ENCODE measurements at regions not wholly inside any gene's neighbourhood (a gene's known extent, or its start where the extent isn't known, plus 50 kb on each side); places are given as distances from the start of the nearest gene placed in this dataset.

DNA sequence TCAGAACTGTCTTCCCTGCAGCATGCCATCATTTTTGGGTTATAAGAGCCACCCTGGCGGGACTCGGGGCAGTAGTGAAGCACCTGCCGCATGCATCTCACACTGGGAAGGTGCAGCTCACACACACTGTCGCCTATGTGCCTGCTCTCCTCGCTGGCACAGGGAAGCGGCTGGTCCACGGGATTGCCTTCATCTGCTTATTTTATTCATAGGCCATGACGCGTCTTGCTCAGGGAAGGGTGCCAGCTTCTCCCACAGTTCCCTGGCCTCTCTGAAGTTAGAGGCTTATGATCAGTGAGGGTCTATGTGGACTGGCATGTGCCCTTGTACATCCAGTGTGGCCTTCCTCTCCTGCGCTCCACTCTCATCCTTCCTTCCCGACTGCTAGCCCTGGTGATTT is 150.0 kb downstream of the KLF12 start:
- TF ChIP-seq, protein P1, sequence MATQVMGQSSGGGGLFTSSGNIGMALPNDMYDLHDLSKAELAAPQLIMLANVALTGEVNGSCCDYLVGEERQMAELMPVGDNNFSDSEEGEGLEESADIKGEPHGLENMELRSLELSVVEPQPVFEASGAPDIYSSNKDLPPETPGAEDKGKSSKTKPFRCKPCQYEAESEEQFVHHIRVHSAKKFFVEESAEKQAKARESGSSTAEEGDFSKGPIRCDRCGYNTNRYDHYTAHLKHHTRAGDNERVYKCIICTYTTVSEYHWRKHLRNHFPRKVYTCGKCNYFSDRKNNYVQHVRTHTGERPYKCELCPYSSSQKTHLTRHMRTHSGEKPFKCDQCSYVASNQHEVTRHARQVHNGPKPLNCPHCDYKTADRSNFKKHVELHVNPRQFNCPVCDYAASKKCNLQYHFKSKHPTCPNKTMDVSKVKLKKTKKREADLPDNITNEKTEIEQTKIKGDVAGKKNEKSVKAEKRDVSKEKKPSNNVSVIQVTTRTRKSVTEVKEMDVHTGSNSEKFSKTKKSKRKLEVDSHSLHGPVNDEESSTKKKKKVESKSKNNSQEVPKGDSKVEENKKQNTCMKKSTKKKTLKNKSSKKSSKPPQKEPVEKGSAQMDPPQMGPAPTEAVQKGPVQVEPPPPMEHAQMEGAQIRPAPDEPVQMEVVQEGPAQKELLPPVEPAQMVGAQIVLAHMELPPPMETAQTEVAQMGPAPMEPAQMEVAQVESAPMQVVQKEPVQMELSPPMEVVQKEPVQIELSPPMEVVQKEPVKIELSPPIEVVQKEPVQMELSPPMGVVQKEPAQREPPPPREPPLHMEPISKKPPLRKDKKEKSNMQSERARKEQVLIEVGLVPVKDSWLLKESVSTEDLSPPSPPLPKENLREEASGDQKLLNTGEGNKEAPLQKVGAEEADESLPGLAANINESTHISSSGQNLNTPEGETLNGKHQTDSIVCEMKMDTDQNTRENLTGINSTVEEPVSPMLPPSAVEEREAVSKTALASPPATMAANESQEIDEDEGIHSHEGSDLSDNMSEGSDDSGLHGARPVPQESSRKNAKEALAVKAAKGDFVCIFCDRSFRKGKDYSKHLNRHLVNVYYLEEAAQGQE (IDR thresholded peaks at IDR 0.05; ENCODE audit: low read depth): no peak
- TF ChIP-seq, protein P2, sequence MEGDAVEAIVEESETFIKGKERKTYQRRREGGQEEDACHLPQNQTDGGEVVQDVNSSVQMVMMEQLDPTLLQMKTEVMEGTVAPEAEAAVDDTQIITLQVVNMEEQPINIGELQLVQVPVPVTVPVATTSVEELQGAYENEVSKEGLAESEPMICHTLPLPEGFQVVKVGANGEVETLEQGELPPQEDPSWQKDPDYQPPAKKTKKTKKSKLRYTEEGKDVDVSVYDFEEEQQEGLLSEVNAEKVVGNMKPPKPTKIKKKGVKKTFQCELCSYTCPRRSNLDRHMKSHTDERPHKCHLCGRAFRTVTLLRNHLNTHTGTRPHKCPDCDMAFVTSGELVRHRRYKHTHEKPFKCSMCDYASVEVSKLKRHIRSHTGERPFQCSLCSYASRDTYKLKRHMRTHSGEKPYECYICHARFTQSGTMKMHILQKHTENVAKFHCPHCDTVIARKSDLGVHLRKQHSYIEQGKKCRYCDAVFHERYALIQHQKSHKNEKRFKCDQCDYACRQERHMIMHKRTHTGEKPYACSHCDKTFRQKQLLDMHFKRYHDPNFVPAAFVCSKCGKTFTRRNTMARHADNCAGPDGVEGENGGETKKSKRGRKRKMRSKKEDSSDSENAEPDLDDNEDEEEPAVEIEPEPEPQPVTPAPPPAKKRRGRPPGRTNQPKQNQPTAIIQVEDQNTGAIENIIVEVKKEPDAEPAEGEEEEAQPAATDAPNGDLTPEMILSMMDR (IDR thresholded peaks at IDR 0.05 in 2 of 3, conservative IDR thresholded peaks at IDR 0.05 in 1 of 3; ENCODE audit: borderline replicate concordance in 1 of 3, insufficient read depth in 1 of 3, low read depth in 2 of 3, low read length in 2 of 3): no peak
- TF ChIP-seq, protein P3, sequence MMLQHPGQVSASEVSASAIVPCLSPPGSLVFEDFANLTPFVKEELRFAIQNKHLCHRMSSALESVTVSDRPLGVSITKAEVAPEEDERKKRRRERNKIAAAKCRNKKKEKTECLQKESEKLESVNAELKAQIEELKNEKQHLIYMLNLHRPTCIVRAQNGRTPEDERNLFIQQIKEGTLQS (IDR thresholded peaks at IDR 0.05): no peak
- no peak for TF ChIP-seq POLR2AphosphoS5 (IDR thresholded peaks at IDR 0.05; ENCODE audit: low read depth, low read length)
- TF ChIP-seq, protein P4, sequence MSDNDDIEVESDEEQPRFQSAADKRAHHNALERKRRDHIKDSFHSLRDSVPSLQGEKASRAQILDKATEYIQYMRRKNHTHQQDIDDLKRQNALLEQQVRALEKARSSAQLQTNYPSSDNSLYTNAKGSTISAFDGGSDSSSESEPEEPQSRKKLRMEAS (IDR thresholded peaks at IDR 0.05): no peak
- no peak for TF ChIP-seq CEBPB (IDR thresholded peaks at IDR 0.05; ENCODE audit: low read depth)
- TF ChIP-seq SRF (IDR thresholded peaks at IDR 0.05; ENCODE audit: low read depth): no peak
- no peak for TF ChIP-seq ZNF274 (IDR thresholded peaks at IDR 0.05; ENCODE audit: low read depth, low read length)
- TF ChIP-seq EZH2 (IDR thresholded peaks at IDR 0.05): no peak
- TF ChIP-seq, protein P5, sequence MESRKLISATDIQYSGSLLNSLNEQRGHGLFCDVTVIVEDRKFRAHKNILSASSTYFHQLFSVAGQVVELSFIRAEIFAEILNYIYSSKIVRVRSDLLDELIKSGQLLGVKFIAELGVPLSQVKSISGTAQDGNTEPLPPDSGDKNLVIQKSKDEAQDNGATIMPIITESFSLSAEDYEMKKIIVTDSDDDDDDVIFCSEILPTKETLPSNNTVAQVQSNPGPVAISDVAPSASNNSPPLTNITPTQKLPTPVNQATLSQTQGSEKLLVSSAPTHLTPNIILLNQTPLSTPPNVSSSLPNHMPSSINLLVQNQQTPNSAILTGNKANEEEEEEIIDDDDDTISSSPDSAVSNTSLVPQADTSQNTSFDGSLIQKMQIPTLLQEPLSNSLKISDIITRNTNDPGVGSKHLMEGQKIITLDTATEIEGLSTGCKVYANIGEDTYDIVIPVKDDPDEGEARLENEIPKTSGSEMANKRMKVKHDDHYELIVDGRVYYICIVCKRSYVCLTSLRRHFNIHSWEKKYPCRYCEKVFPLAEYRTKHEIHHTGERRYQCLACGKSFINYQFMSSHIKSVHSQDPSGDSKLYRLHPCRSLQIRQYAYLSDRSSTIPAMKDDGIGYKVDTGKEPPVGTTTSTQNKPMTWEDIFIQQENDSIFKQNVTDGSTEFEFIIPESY (IDR thresholded peaks at IDR 0.05; ENCODE audit: extremely low read depth, insufficient replicate concordance, low read length): no peak
- TF ChIP-seq POLR2A (IDR thresholded peaks at IDR 0.05; ENCODE audit: borderline replicate concordance, extremely low read depth, insufficient read depth, insufficient read length): no peak
- TF ChIP-seq YY1 (IDR thresholded peaks at IDR 0.05; ENCODE audit: extremely low read depth, insufficient replicate concordance, low read depth, low read length): no peak
- no peak for TF ChIP-seq ZFX (IDR thresholded peaks at IDR 0.05)
- no peak for TF ChIP-seq SIN3A (IDR thresholded peaks at IDR 0.05; ENCODE audit: low read depth)

Measured in HCT116 (cell line).